Adrenal gland (tissue), 9 donors: ENCODE measurements at regions not wholly inside any gene's neighbourhood (a gene's known extent, or its start where the extent isn't known, plus 50 kb on each side); places are given as distances from the start of the nearest gene placed in this dataset.
"Not testable (repeated sequence)": the region's sequence is repeated elsewhere in the genome, so short reads cannot be mapped to it uniquely, and the experiment has no call there.

ENCODE experiments used
- DNase-seq, 7 donors: peaks; one replicate each; pipeline ENCODE4 v3.0.0-alpha.2; 2019 to 2020
- H3K27ac ChIP-seq, 5 donors: fragments of 200-600 bp; sonication (generic) in 4 of 5; 1 replicate in 3 of 5; 2 replicates in 2 of 5; pipeline versions ENCODE4 v1.5.1 to v1.8.0; 2016 to 2020; ENCODE audit warnings: mild to moderate bottlenecking in 1 of 5
- H3K27me3 ChIP-seq: fragments of 200-600 bp; 2 replicates; pipeline ENCODE4 v1.8.0; 2021
- H3K36me3 ChIP-seq, 2 donors: fragments of 200-600 bp; replicated peaks in 1 of 2; 1 replicate in 1 of 2; 2 replicates in 1 of 2; pipeline versions ENCODE4 v1.5.1 to v1.8.0; 2018 to 2022
- H3K4me1 ChIP-seq, 2 donors: fragments of 200-600 bp; replicated peaks in 1 of 2; 1 replicate in 1 of 2; 2 replicates in 1 of 2; pipeline versions ENCODE4 v1.5.1 to v1.8.0; 2018 to 2021
- H3K4me3 ChIP-seq, 4 donors: fragments of 200-600 bp; sonication (generic) in 3 of 4; one replicate each; pipeline ENCODE4 v1.5.1; 2016 to 2018
- H3K9me3 ChIP-seq, 3 donors: fragments of 200-600 bp; sonication (generic) in 1 of 3; replicated peaks in 1 of 3; 1 replicate in 2 of 3; 2 replicates in 1 of 3; pipeline versions ENCODE4 v1.5.1 to v1.8.0; 2016 to 2021
- POLR2A ChIP-seq, 2 donors: fragments of 450-650 bp; IDR thresholded peaks; one replicate each; pipeline ENCODE4 v1.6.1; 2017; ENCODE audit warnings: antibody characterized with exemption in 2 of 2, mild to moderate bottlenecking in 2 of 2, moderate library complexity in 1 of 2
- WGBS, 4 donors: extraction: QIAGEN DNeasy Blood & Tissue Kit in 2 of 4; methylation state at CpG; one replicate each; pipeline versions ENCODE4 v1.1.5 to v1.1.7; 2013 to 2017; 5-methylcytosine and 5-hydroxymethylcytosine counted together
- intact Hi-C, 2 donors: fragments of 100-400 bp; cut with DNase I; formaldehyde crosslinking; loops; one replicate each; pipeline versions ENCODE4 v1.14.1 to v1.15.0; 2022 to 2023
- TF ChIP-seq, protein P1 (sequence below), 6 experiments: fragments of 450-650 bp in 4 of 6; fragments of 200-600 bp in 2 of 6; sonication (generic) in 1 of 6; IDR thresholded peaks; 1 replicate in 5 of 6; 2 replicates in 1 of 6; pipeline versions ENCODE4 v1.5.1 to v1.8.0; 2016 to 2021; ENCODE audit warnings: antibody characterized with exemption in 6 of 6, mild to moderate bottlenecking in 2 of 6, moderate library complexity in 1 of 6
- donor health status: healthy with polysubstance abuse.
- donor health status: Bipolar disorder and iron deficiency.
- donor health status: DM: yes; HTN: yes; CAD: no.
- donor health status: DM: no; HTN: no; CAD: no.
- donor health status: DM: no; HTN: no; CAD: no.

DNA sequence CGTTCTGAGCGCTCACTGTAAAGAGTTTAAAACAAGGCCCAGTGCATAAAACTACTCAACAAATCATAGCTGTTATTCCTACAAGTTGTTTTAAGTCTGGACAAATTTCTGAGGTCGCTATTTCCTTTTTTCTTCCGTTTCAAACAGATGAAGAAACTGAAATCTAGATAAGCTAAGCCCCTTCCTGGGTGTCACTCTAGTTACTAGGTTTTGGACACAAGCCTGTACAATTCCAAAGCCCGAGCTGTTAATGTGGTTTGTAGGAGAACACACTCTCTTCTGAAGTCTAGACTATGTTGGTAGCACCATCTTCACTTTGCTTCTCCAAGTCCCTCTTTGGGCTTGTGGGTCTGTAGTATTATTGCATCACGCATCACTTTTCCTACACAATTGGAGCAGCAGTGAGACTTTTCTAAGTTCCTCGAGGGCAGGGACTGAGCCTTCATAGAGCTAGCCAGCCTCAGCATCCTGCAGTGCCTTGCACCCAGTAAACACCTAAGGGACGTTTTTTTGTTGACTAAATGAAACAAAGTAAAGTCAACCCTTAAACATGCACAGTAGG, 142.6 kb upstream of the PROK2 start:
- H3K9me3 ChIP-seq: no peaks in the 10 kb centered on the region
- H3K4me3 ChIP-seq: no peak overlapping the region
- H3K27ac ChIP-seq: no peak overlapping the region
- 87 to 93% (median 87%) methylated on average over 8 of the region's 8 CpGs for WGBS, 4 donors
- DNase-seq: no peak
- H3K4me1 ChIP-seq: no peaks in the 10 kb centered on the region
- no peaks in the 10 kb centered on the region for H3K27me3 ChIP-seq
- no peak for TF ChIP-seq POLR2A (IDR thresholded peaks at IDR 0.05)
- TF ChIP-seq, protein P1, sequence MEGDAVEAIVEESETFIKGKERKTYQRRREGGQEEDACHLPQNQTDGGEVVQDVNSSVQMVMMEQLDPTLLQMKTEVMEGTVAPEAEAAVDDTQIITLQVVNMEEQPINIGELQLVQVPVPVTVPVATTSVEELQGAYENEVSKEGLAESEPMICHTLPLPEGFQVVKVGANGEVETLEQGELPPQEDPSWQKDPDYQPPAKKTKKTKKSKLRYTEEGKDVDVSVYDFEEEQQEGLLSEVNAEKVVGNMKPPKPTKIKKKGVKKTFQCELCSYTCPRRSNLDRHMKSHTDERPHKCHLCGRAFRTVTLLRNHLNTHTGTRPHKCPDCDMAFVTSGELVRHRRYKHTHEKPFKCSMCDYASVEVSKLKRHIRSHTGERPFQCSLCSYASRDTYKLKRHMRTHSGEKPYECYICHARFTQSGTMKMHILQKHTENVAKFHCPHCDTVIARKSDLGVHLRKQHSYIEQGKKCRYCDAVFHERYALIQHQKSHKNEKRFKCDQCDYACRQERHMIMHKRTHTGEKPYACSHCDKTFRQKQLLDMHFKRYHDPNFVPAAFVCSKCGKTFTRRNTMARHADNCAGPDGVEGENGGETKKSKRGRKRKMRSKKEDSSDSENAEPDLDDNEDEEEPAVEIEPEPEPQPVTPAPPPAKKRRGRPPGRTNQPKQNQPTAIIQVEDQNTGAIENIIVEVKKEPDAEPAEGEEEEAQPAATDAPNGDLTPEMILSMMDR (IDR thresholded peaks at IDR 0.05): no peak
- no peaks in the 10 kb centered on the region for H3K36me3 ChIP-seq
- intact Hi-C loops: no loop called here

DNA sequence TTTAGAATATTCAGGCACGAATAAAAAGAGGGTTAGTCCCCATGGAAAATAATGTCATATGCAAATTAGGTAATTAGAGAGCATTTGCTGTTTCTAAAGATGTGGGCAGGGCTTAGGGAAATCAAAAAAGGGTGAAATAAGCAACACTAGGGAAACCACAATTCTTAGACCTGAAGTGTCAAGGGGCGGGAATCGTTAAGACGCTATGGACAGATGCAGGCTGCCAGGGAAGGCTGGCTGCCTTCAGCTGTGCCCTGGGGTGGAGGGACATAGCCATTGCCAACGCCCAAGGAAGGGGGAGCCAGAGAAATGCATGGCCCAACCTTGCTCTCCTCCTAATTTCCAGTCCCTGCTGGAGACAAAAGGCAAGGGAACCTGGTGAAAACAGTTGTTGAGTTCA, 141.7 kb upstream of the PROK2 start:
- DNase-seq: no peak
- Histone ChIP-seq H3K27ac (no peak overlapping the region), H3K9me3 (no peaks in the 10 kb centered on the region), H3K36me3 (no peaks in the 10 kb centered on the region), H3K4me1 (no peaks in the 10 kb centered on the region), H3K27me3 (no peaks in the 10 kb centered on the region), H3K4me3 (no peak overlapping the region)
- no peak for TF ChIP-seq POLR2A (IDR thresholded peaks at IDR 0.05)
- TF ChIP-seq, protein P1 (IDR thresholded peaks at IDR 0.05): no peak
- intact Hi-C loops: no loop called here
- WGBS, 4 donors: 84 to 86% (median 85%) methylated on average over 5 of the region's 5 CpGs

DNA sequence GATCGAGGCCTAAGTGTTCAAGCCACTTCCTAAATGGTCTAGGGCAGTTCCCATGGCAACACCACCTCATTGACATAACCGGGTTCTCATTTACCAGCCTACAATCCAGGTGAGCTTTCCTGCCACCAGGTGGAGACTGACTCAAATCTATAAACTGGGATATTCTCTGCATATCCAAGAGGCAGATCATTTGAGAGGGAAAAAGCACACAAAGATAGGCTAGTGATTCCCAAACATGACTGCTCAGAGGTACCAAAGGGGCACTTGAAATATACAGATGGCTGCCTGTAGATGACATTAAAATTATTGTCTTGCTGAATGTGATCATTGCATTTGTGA, 141.3 kb upstream of the PROK2 start:
- no peak overlapping the region for H3K27ac ChIP-seq
- WGBS, 4 donors: 36 to 67% (median 60%) methylated on average over 2 of the region's 2 CpGs
- H3K4me3 ChIP-seq: no peak overlapping the region
- no peak for DNase-seq
- TF ChIP-seq, protein P1 (IDR thresholded peaks at IDR 0.05): peak in 2 of 6 experiments; percentile 10 to 14
- no peak for TF ChIP-seq POLR2A (IDR thresholded peaks at IDR 0.05)
- H3K36me3 ChIP-seq: no peaks in the 10 kb centered on the region
- no peaks in the 10 kb centered on the region for H3K4me1 ChIP-seq
- intact Hi-C loops: no loop called here
- H3K9me3 ChIP-seq: no peaks in the 10 kb centered on the region
- H3K27me3 ChIP-seq: no peaks in the 10 kb centered on the region

DNA sequence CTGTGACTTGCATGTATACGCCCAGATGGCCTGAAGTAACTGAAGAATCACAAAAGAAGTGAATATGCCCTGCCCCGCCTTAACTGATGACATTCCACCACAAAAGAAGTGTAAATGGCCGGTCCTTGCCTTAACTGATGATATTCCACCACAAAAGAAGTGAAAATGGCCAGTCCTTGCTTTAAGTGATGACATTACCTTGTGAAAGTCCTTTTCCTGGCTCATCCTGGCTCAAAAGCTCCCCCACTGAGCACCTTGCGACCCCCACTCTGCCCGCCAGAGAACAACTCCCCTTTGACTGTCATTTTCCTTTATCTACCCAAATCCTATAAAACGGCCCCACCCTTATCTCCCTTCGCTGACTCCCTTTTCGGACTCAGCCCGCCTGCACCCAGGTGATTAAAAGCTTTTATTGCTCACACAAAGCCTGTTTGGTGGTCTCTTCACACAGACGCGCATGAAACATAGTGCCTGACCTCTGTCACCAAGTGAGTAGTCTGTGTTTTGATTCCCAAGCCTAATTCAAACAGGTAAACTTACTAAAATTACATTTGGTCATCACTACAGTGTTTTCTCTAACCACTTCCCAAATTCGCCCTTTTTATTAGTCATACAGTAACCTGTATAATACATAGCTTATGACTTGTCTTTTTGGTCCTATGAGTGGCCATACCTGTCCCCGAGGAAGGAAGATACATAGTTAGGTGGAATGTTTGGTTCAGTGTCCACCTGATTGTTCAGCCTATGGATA, 140.7 kb upstream of the PROK2 start:
- intact Hi-C loops, H3K27ac ChIP-seq, H3K9me3 ChIP-seq, H3K27me3 ChIP-seq, H3K36me3 ChIP-seq, DNase-seq, H3K4me3 ChIP-seq, H3K4me1 ChIP-seq: not testable (repeated sequence)
- WGBS, 4 donors: 85 to 91% (median 89%) methylated on average over 12 to 13 of the region's 13 CpGs

DNA sequence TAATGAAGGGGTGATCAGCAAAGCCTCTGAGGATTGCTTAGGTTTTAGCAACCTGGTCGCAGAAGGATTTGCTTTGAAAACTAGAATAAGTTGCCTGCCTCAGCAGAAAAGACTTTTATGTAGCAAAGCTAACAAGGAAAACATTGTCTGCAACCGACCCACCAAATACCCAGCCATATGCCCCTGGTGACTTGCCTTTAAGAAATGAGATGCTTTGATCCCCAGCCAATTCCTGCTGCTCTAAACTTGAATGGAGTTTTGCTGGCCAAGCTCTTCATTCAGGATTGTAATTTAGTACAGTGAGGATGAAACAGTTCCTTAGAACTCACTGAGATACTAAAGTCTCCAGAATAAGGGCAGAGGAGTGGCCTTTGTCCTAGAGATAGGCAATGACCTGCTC, 139.8 kb upstream of the PROK2 start:
- no peak for TF ChIP-seq POLR2A (IDR thresholded peaks at IDR 0.05)
- TF ChIP-seq, protein P1 (IDR thresholded peaks at IDR 0.05): no peak
- Histone ChIP-seq H3K9me3 (no peaks in the 10 kb centered on the region), H3K36me3 (no peaks in the 10 kb centered on the region), H3K27me3 (no peaks in the 10 kb centered on the region), H3K4me3 (no peak overlapping the region), H3K4me1 (no peaks in the 10 kb centered on the region), H3K27ac (no peak overlapping the region)
- intact Hi-C loops: no loop called here
- 68 to 82% (median 74%) methylated on average over 2 of the region's 2 CpGs for WGBS, 4 donors
- DNase-seq: no peak
